H9 (cell line): ENCODE measurements at regions not wholly inside any gene's neighbourhood (a gene's known extent, or its start where the extent isn't known, plus 50 kb on each side); places are given as distances from the start of the nearest gene placed in this dataset.

Source experiments
- DNase-seq: peaks from one replicate; pipeline ENCODE4 v3.0.0-alpha.2; 2017
- H2AFZ ChIP-seq: one replicate; pipeline ENCODE4 v1.6.1; 2013; ENCODE audit warnings: mild to moderate bottlenecking, low read length, control low read depth, moderate library complexity
- H2AK5ac ChIP-seq: 2 replicates; pipeline ENCODE4 v1.6.1; 2013; ENCODE audit warnings: low read length, control low read depth, mixed read lengths; ENCODE audit not compliant: insufficient read length
- H2BK120ac ChIP-seq: one replicate; pipeline ENCODE4 v1.6.1; 2013; ENCODE audit warnings: low read depth, mild to moderate bottlenecking, low read length, control low read depth, inconsistent platforms; ENCODE audit not compliant: poor library complexity, severe bottlenecking
- H2BK12ac ChIP-seq: 2 replicates; pipeline ENCODE4 v1.6.1; 2013; ENCODE audit warnings: low read length, control low read depth, mixed read lengths, low read depth; ENCODE audit not compliant: insufficient read length
- H2BK15ac ChIP-seq: 2 replicates; pipeline ENCODE4 v1.6.1; 2013; ENCODE audit warnings: low read depth, low read length, control low read depth
- H2BK20ac ChIP-seq: one replicate; pipeline ENCODE4 v1.6.1; 2013; ENCODE audit warnings: low read depth, mild to moderate bottlenecking, low read length, control low read depth, inconsistent platforms; ENCODE audit not compliant: poor library complexity, severe bottlenecking
- H2BK5ac ChIP-seq: 2 replicates; pipeline ENCODE4 v1.6.1; 2013; ENCODE audit warnings: low read length, control low read depth, mixed read lengths; ENCODE audit not compliant: insufficient read length
- H3K14ac ChIP-seq: 2 replicates; pipeline ENCODE4 v1.6.1; 2013; ENCODE audit warnings: low read length, control low read depth; ENCODE audit not compliant: insufficient read depth
- H3K18ac ChIP-seq: 2 replicates; pipeline ENCODE4 v1.6.1; 2013; ENCODE audit warnings: low read depth, mild to moderate bottlenecking, mixed read lengths, low read length, control low read depth; ENCODE audit not compliant: insufficient read length
- H3K23ac ChIP-seq: 2 replicates; pipeline ENCODE4 v1.6.1; 2013; ENCODE audit warnings: low read length, control low read depth, mixed read lengths, low read depth; ENCODE audit not compliant: insufficient read length
- H3K23me2 ChIP-seq: 2 replicates; pipeline ENCODE4 v1.6.1; 2013; ENCODE audit warnings: low read depth, mild to moderate bottlenecking, mixed read lengths, low read length, control low read depth; ENCODE audit not compliant: insufficient read length, poor library complexity, severe bottlenecking
- H3K27ac ChIP-seq: 2 replicates; pipeline ENCODE4 v1.5.1; 2013; ENCODE audit warnings: low read length, control low read depth, mixed read lengths, low read depth; ENCODE audit not compliant: insufficient read length
- H3K27me3 ChIP-seq: 2 replicates; pipeline ENCODE4 v1.6.1; 2013; ENCODE audit warnings: low read length, control low read depth, inconsistent platforms; ENCODE audit not compliant: insufficient read depth
- H3K4ac ChIP-seq: 2 replicates; pipeline ENCODE4 v1.6.1; 2013; ENCODE audit warnings: low read depth, mild to moderate bottlenecking, control low read depth, inconsistent platforms, low read length, moderate library complexity
- H3K4me1 ChIP-seq: 2 replicates; pipeline ENCODE4 v1.6.1; 2013; ENCODE audit warnings: low read length, control low read depth, inconsistent platforms; ENCODE audit not compliant: insufficient read depth
- H3K4me2 ChIP-seq: 2 replicates; pipeline ENCODE4 v1.6.1; 2013; ENCODE audit warnings: low read length, control low read depth, mixed read lengths; ENCODE audit not compliant: insufficient read length, insufficient read depth
- H3K56ac ChIP-seq: 2 replicates; pipeline ENCODE4 v1.6.1; 2013; ENCODE audit warnings: low read depth, mild to moderate bottlenecking, mixed read lengths, low read length, control low read depth; ENCODE audit not compliant: insufficient read length
- H3K79me1 ChIP-seq: 2 replicates; pipeline ENCODE4 v1.6.1; 2013; ENCODE audit warnings: low read depth, mild to moderate bottlenecking, moderate library complexity, low read length, control low read depth, inconsistent platforms; ENCODE audit not compliant: insufficient read depth, poor library complexity, severe bottlenecking
- H3K79me2 ChIP-seq: 2 replicates; pipeline ENCODE4 v1.6.1; 2013; ENCODE audit warnings: low read length, control low read depth, inconsistent platforms; ENCODE audit not compliant: insufficient read depth
- H3K9ac ChIP-seq: 2 replicates; pipeline ENCODE4 v1.6.1; 2013; ENCODE audit warnings: low read length, control low read depth, mixed read lengths; ENCODE audit not compliant: insufficient read length; ENCODE audit errors: extremely low read depth
- H3K9me3 ChIP-seq: one replicate; pipeline ENCODE4 v1.6.1; 2013; ENCODE audit warnings: low read depth, low read length, inconsistent platforms; ENCODE audit not compliant: control insufficient read depth
- H3T11ph ChIP-seq: one replicate; pipeline ENCODE4 v1.6.1; 2013; ENCODE audit warnings: mild to moderate bottlenecking, low read length, control low read depth, inconsistent platforms
- H4K20me1 ChIP-seq: one replicate; pipeline ENCODE4 v1.6.1; 2013; ENCODE audit not compliant: control insufficient read depth, insufficient read length, insufficient read depth
- H4K5ac ChIP-seq: 2 replicates; pipeline ENCODE4 v1.6.1; 2013; ENCODE audit warnings: low read depth, mild to moderate bottlenecking, mixed read lengths, low read length, control low read depth; ENCODE audit not compliant: insufficient read length
- H4K8ac ChIP-seq: replicated peaks from 2 replicates; pipeline ENCODE4 v1.6.1; 2013; ENCODE audit warnings: low read length, control low read depth, mixed read lengths, low read depth; ENCODE audit not compliant: insufficient read length
- H4K91ac ChIP-seq: 2 replicates; pipeline ENCODE4 v1.6.1; 2013; ENCODE audit warnings: low read depth, mild to moderate bottlenecking, moderate library complexity, mixed read lengths, low read length, control low read depth; ENCODE audit not compliant: insufficient read length
- H3K27ac Mint-ChIP-seq, 3 experiments: 2 replicates in 2 of 3; 3 replicates in 1 of 3; pipeline ENCODE4 v1.8.0; 2020 to 2021; ENCODE audit warnings: mixed read lengths in 3 of 3, mild to moderate bottlenecking in 1 of 3, moderate library complexity in 1 of 3
- H3K27me3 Mint-ChIP-seq: 2 replicates; pipeline ENCODE4 v1.8.0; 2021; ENCODE audit warnings: low read depth, mild to moderate bottlenecking, moderate library complexity, mixed read lengths
- H3K36me3 Mint-ChIP-seq, 3 experiments: 2 replicates in 2 of 3; 3 replicates in 1 of 3; pipeline ENCODE4 v1.8.0; 2020 to 2021; ENCODE audit warnings: low read depth in 3 of 3, mixed read lengths in 3 of 3; ENCODE audit not compliant: insufficient read depth in 1 of 3
- H3K4me1 Mint-ChIP-seq, 2 experiments: 2 replicates each; pipeline ENCODE4 v1.8.0; 2020; ENCODE audit warnings: mixed read lengths in 2 of 2
- H3K4me3 Mint-ChIP-seq, 2 experiments: 2 replicates in 1 of 2; 3 replicates in 1 of 2; pipeline ENCODE4 v1.8.0; 2020 to 2021; ENCODE audit warnings: mild to moderate bottlenecking in 2 of 2, mixed read lengths in 2 of 2, moderate library complexity in 1 of 2
- H3K9me3 Mint-ChIP-seq, 2 experiments: 2 replicates in 1 of 2; 3 replicates in 1 of 2; pipeline ENCODE4 v1.8.0; 2020; ENCODE audit warnings: mild to moderate bottlenecking in 2 of 2, mixed read lengths in 2 of 2, moderate library complexity in 1 of 2
- CTCF ChIP-seq: fragments of 200-600 bp; sonication (generic); conservative IDR thresholded peaks from 3 replicates; pipeline ENCODE4 v1.8.0; 2021; ENCODE audit warnings: antibody characterized with exemption, mild to moderate bottlenecking
- WGBS: extraction: QIAGEN DNeasy Blood & Tissue Kit; methylation state at CpG from one replicate; pipeline ENCODE4 v1.1.7; 2013; ENCODE audit warnings: missing lambda C conversion rate, low lambda C conversion rate, mixed read lengths; ENCODE audit not compliant: insufficient read length; ENCODE audit errors: extremely low coverage; 5-methylcytosine and 5-hydroxymethylcytosine counted together

- H2BK120ac ChIP-seq, result no peak overlapping the region
- no peaks in the 10 kb centered on the region for H3K27me3 ChIP-seq
- no CpG with 5 or more reads among the region's 7 CpGs for WGBS
- H3K27me3 Mint-ChIP-seq, result peaks cover 66% of the 10 kb centered on the region
- H3K27ac Mint-ChIP-seq, result no peak overlapping the region
- H3K4ac ChIP-seq, result no peak overlapping the region
- H3K4me1 ChIP-seq, result peaks cover 9% of the 10 kb centered on the region
- no peak overlapping the region for H3K4me3 Mint-ChIP-seq
- no peak overlapping the region for H2BK15ac ChIP-seq
- peak; percentile 25; the same call in 2 of the 3 replicates for TF ChIP-seq CTCF
- peaks cover 16 to 23% of the 10 kb centered on the region in 2 experiments for H3K4me1 Mint-ChIP-seq
- no peaks in the 10 kb centered on the region for H3K36me3 Mint-ChIP-seq
- no peak overlapping the region for H2BK20ac ChIP-seq
- no peak overlapping the region for H3K14ac ChIP-seq
- no peaks in the 10 kb centered on the region for H3K23me2 ChIP-seq
- H3K27ac ChIP-seq, result no peak overlapping the region
- no peak overlapping the region for H2BK12ac ChIP-seq
- no peak overlapping the region for H3K4me2 ChIP-seq
- H4K20me1 ChIP-seq, result no peaks in the 10 kb centered on the region
- no peaks in the 10 kb centered on the region for H3K9me3 ChIP-seq
- H4K91ac ChIP-seq, result no peak overlapping the region
- H2AK5ac ChIP-seq, result no peak overlapping the region
- no peak overlapping the region for H3T11ph ChIP-seq
- no peak overlapping the region for H2AFZ ChIP-seq
- peaks cover 0 to 3% of the 10 kb centered on the region in 2 experiments; a peak in 1 of 5 replicates for H3K9me3 Mint-ChIP-seq
- H3K23ac ChIP-seq, result no peak overlapping the region
- no peak overlapping the region for H3K56ac ChIP-seq
- no peak overlapping the region for H4K8ac ChIP-seq
- H4K5ac ChIP-seq, result no peak overlapping the region
- H3K9ac ChIP-seq, result no peak overlapping the region
- no peak overlapping the region for H2BK5ac ChIP-seq
- no peaks in the 10 kb centered on the region for H3K79me2 ChIP-seq
- no peak for DNase-seq
- H3K18ac ChIP-seq, result no peak overlapping the region
- no peaks in the 10 kb centered on the region for H3K79me1 ChIP-seq
Measured at GRCh38 chr13:110801044-110801443, 87.5 kb downstream of the ING1 start.
